ENCODE measurements at regions not wholly inside any gene's neighbourhood (a gene's known extent, or its start where the extent isn't known, plus 50 kb on each side); places are given as distances from the start of the nearest gene placed in this dataset.

DNA sequence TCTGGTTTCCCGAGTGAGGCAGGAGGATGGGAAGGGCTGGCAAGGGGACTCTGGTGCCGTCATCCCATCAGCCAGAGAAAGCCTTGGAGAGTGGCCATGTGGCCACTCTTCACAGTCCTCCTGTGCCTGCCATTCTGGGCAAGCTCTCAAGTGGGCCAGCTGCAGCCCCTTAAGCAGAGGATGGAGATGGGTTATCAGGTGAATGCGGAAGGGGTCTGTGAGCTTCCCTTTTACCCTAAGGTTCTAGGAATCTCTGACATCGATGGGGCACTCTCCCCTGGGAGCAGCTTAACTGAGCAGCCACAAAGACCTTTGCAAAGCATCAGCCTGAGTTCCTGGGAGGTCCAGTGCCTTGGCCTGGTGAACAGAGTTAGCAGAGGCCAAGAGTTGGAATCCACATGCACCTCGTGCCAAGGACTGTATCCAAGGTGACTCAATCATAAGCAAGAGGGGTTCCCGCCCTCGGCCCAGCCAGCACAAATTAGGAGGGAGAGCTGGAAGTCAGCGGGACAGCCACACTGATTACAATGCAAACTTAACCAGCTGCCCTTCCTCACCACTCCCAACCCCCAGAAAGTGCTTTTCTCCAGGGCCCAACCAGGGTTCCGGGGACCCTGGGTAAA, 193.6 kb downstream of the BUD13 start:
- H3K4me3 ChIP-seq: no peak overlapping the region
- intact Hi-C loops (cut with DNase I): no loop called here
- TF ChIP-seq POLR2A (IDR thresholded peaks at IDR 0.05): no peak
- TF ChIP-seq, protein P1, sequence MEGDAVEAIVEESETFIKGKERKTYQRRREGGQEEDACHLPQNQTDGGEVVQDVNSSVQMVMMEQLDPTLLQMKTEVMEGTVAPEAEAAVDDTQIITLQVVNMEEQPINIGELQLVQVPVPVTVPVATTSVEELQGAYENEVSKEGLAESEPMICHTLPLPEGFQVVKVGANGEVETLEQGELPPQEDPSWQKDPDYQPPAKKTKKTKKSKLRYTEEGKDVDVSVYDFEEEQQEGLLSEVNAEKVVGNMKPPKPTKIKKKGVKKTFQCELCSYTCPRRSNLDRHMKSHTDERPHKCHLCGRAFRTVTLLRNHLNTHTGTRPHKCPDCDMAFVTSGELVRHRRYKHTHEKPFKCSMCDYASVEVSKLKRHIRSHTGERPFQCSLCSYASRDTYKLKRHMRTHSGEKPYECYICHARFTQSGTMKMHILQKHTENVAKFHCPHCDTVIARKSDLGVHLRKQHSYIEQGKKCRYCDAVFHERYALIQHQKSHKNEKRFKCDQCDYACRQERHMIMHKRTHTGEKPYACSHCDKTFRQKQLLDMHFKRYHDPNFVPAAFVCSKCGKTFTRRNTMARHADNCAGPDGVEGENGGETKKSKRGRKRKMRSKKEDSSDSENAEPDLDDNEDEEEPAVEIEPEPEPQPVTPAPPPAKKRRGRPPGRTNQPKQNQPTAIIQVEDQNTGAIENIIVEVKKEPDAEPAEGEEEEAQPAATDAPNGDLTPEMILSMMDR (IDR thresholded peaks at IDR 0.05): no peak
- no peak for TF ChIP-seq POLR2AphosphoS5 (IDR thresholded peaks at IDR 0.05; ENCODE audit: insufficient read depth in 1 of 2, low read depth in 1 of 2)
- H3K27me3 ChIP-seq: no peaks in the 10 kb centered on the region
- no peaks in the 10 kb centered on the region for H3K36me3 ChIP-seq
- no peak overlapping the region for H3K27ac ChIP-seq
- peaks cover 4% of the 10 kb centered on the region for H3K4me1 ChIP-seq
- DNase-seq (ENCODE audit: extremely low spot score in 2 of 2): no peak
- no peaks in the 10 kb centered on the region for H3K9me3 ChIP-seq

DNA sequence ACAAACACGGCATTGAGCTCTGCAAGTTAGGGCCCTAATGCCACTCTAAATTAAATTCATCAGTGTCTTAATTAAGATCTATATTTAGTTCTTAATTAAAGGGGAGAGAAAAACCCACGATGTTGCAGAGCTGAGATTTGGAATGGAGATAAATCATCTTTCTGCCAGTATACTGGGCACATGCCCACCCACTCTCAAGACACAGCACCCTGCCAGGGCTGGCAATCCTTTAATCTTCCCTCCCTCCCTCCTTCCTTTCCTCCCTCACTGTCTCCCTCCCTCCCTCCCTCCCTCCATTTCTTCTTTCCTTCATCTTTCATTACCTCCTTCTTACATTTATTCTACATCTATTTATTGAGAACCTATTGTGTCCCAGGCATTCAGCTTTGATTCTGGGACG, 194.8 kb downstream of the BUD13 start:
- H3K36me3 ChIP-seq: no peaks in the 10 kb centered on the region
- no peak for DNase-seq (ENCODE audit: extremely low spot score in 2 of 2)
- no peaks in the 10 kb centered on the region for H3K9me3 ChIP-seq
- peaks cover 4% of the 10 kb centered on the region for H3K4me1 ChIP-seq
- intact Hi-C loops (cut with DNase I): no loop called here
- H3K27me3 ChIP-seq: no peaks in the 10 kb centered on the region
- TF ChIP-seq, protein P1 (IDR thresholded peaks at IDR 0.05): no peak
- TF ChIP-seq POLR2AphosphoS5 (IDR thresholded peaks at IDR 0.05; ENCODE audit: insufficient read depth in 1 of 2, low read depth in 1 of 2) (no peak), POLR2A (IDR thresholded peaks at IDR 0.05) (no peak)
- no peak overlapping the region for H3K27ac ChIP-seq
- H3K4me3 ChIP-seq: no peak overlapping the region

DNA sequence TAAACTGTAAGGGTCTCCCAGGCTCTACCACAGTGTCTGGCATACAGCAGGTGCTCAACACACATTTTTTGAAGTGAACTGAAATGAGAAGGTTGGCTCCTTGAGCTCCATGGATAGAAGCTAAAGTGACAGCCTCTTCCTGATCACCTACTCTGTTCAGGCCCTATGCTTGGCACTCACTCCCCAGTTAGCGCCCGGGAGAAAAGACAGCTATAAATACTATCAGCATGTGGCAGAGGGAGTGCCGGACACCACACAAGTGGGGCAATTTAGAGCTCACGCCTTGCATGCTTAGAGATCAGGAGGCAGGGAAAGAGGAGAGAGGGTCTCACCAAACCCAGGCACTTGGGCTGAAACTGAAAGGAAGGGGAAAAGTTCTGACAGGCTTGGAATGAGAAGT, 195.5 kb downstream of the BUD13 start:
- H3K27me3 ChIP-seq: no peaks in the 10 kb centered on the region
- DNase-seq (ENCODE audit: extremely low spot score in 2 of 2): no peak

DNA sequence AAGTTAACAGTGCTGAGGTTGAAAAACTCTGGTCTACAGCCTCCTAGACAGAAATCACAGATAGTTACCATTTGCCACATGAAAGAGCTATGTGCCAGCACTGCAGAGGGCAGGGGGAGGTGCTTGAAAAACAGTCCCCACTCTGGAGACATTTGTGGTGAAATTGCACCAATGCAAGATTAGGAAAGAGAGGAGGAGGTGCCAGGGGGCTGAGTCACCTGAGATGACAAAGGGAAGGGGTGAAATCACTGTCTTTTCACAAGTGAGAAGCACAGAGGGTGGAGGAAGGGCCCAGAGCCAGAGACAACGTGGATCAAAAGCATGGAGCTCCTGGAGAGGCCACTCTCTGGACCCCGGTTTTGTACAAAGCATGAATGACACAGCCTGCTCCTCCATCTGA, 196.3 kb downstream of the BUD13 start:
- peaks cover 4% of the 10 kb centered on the region for H3K4me1 ChIP-seq
- H3K27ac ChIP-seq: no peak overlapping the region
- no peak for DNase-seq (ENCODE audit: extremely low spot score in 2 of 2)
- no peaks in the 10 kb centered on the region for H3K9me3 ChIP-seq
- H3K27me3 ChIP-seq: no peaks in the 10 kb centered on the region
- TF ChIP-seq POLR2A (IDR thresholded peaks at IDR 0.05): no peak
- TF ChIP-seq, protein P1 (IDR thresholded peaks at IDR 0.05): no peak
- TF ChIP-seq POLR2AphosphoS5 (IDR thresholded peaks at IDR 0.05; ENCODE audit: insufficient read depth in 1 of 2, low read depth in 1 of 2): no peak
- H3K4me3 ChIP-seq: no peak overlapping the region
- intact Hi-C loops (cut with DNase I): no loop called here
- H3K36me3 ChIP-seq: no peaks in the 10 kb centered on the region

More for the DNA sequence above, 195.5 kb downstream of the BUD13 start:
- H3K36me3 ChIP-seq: no peaks in the 10 kb centered on the region
- no peaks in the 10 kb centered on the region for H3K9me3 ChIP-seq
- H3K27ac ChIP-seq: no peak overlapping the region
- intact Hi-C loops (cut with DNase I): no loop called here
- H3K4me3 ChIP-seq: no peak overlapping the region
- peaks cover 4% of the 10 kb centered on the region for H3K4me1 ChIP-seq
- TF ChIP-seq, protein P1 (IDR thresholded peaks at IDR 0.05): no peak
- no peak for TF ChIP-seq POLR2AphosphoS5 (IDR thresholded peaks at IDR 0.05; ENCODE audit: insufficient read depth in 1 of 2, low read depth in 1 of 2)

DNA sequence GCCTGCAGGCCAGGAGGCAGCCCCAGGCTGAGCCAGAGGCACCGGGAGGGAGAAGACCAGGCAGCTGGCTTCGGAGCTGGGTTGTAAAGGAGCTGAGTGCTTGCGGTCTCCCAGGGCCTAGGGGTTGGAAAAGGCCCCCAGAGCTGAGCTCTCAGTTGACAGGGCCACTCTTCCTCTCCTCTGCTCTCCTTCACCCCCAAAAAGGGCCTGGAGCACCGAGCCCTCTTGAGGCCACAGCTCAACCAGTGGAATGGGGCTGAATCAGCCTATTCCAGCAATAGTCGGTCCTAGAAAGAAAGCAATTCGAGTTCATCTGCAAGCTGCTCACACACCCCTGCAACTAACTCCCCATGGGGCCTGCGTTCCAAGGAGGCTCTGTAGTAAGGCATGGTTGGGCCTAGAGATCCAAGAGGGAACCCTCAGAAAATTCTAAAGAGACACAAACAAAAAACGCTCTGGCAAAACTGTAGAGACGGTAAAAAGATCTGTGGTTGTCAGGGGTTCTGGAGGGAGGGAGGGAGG, 205.0 kb downstream of the BUD13 start:
- Histone ChIP-seq H3K4me3 (no peak overlapping the region), H3K4me1 (no peaks in the 10 kb centered on the region), H3K27ac (no peak overlapping the region), H3K9me3 (no peaks in the 10 kb centered on the region), H3K27me3 (no peaks in the 10 kb centered on the region), H3K36me3 (no peaks in the 10 kb centered on the region)
- intact Hi-C loops (cut with DNase I): no loop called here
- no peak for DNase-seq (ENCODE audit: extremely low spot score in 2 of 2)
- TF ChIP-seq, protein P1 (IDR thresholded peaks at IDR 0.05): no peak
- TF ChIP-seq POLR2A (IDR thresholded peaks at IDR 0.05): no peak
- TF ChIP-seq POLR2AphosphoS5 (IDR thresholded peaks at IDR 0.05; ENCODE audit: insufficient read depth in 1 of 2, low read depth in 1 of 2): no peak
